NOMO-1 (cell line): ENCODE measurements at regions not wholly inside any gene's neighbourhood (a gene's known extent, or its start where the extent isn't known, plus 50 kb on each side); places are given as distances from the start of the nearest gene placed in this dataset.
"Not testable (repeated sequence)": the region's sequence is repeated elsewhere in the genome, so short reads cannot be mapped to it uniquely, and the experiment has no call there.

ENCODE experiments used
- DNase-seq, 2 experiments: peaks; one replicate each; lab custom pipeline; 2025; ENCODE audit not compliant: unreplicated experiment in 2 of 2; lab: John Stamatoyannopoulos, UW

DNA sequence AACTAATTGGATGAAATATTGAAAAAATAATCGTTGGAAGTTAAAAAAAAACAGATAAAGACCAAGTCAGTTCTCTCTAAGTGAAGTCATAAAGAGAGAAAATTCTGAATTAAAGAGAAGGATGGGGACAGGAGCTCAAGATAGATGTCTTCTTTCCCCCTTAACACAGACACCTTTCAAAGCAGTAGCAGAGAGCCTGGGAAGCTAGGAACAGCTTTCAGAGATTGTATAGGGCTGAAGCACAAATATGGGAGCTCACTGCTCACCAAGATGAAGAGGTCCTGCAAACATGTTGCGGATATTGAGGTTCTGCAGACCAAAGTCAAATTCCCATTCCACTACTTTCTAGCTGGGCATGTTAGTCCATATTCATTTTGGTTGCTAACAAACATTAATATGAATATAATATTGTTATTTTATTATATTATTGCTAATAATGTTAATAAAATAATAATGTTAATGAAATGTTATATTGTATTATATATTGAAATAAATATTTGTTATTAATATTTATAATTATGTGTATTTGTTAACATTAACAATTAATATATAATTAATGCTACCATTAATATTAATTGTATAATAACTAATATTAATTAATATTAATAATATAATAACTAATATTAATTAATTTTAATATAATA is 319.1 kb downstream of the OXSM start:
- DNase-seq = no peak

- DNase-seq = no peak
These were observed 325.0 kb downstream of the OXSM start for GRCh38 chr3:26114851-26115250.

DNA sequence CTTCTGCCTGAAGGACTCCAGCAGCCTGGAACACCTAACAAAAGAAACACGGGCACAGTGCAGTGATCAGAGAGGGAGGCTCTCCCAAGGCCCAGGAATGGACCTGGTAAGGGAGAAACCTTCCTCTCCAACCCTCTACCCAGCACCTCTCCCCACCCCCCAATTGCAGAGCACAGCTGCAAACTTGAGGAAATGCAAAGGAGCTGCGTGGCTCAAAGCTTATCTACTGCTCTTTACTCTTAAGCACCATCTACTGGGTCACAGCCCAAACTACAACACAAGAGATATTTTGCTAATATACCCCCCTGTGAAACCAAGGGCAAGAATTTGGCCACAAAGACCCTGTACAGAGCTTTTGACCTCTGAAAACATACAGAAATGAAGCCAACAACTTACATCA is 328.3 kb downstream of the OXSM start:
- DNase-seq = no peak

DNA sequence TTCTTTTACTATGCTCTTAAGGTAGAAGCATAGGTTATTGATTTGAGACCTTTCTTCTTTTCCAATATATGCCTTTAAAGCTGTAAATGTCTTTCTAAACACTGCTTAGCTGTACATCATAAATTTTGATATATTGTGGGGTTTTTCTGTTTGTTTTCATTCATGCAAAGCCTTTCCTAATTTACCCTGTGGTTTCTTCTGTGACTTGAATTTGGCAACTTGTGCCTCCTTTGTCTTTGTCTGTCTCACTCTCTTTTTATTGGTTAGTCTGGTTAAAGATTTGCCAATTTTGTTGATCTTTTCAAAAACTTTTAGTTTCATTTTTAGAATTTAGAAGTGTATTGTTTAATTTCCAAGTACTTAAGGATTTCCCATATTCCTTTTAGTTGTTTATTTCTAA is 343.1 kb downstream of the OXSM start:
- no peak for DNase-seq

GRCh38 chr3:26141296-26141695 is 351.4 kb downstream of the OXSM start:
- no peak for DNase-seq

GRCh38 chr3:26145769-26146168 is 355.9 kb downstream of the OXSM start:
- no peak for DNase-seq

- DNase-seq = not testable (repeated sequence)
These were observed 367.5 kb downstream of the OXSM start for GRCh38 chr3:26157428-26157827.

DNA sequence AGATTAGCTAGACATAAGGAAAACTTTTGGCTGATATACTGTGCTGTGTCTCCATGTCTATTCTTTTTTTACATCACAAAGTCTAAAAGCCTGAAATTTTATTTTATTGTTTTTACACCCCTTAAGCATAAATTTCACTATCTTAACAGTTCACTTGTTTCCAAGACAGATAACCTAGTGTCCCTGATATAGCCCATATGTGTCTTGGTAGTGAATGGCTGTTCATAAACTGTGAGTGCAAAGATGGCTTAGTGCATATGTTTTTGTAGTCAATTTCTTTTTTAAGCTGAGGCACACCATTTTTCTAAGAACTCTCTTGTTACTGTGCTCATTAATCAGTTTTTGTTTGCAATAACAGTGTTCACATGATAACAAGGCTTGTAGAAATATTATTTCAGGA is 381.1 kb downstream of the OXSM start:
- DNase-seq = no peak

- no peak for DNase-seq
These were observed 401.7 kb downstream of the OXSM start for GRCh38 chr3:26191556-26191955.

GRCh38 chr3:26193558-26193957 is 403.7 kb downstream of the OXSM start:
- DNase-seq = no peak

DNA sequence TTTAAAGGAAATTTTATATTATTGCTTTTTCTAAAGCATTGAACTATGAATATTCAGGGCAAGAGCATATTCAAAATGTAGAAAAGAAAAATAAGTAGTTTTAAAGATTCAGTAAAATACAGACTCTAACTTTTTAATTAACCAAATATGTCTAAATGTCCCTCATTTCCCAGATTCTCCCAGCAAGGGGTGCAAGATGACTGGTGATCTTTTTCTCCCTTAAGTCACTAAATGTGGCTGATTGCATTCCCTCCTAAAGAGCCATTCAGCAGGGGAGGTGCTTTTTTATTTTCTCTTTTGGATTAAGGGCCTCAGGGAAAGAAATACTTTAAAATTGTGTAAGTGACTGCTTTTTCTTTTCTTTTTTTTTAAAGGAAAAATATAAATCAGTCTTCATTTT is 406.9 kb downstream of the OXSM start:
- DNase-seq = no peak

DNA sequence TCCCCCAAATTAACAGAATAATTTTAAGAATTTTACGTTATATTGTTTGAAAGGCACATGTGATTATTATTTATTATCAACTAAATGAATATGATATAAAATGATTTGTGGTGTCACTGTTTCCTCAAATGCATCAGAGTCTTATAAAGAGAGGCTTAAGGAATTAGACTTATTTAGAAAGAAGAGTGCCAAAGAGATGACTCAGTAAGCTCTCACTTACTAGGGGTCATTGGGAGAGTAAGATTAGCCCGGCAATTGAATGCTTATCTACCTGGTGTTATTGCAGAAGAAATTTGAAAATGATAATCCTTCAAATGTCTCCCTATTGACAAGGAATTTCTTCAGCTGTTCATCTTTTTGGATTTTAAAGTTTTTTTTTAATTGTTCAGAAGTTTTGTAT is 408.7 kb downstream of the OXSM start:
- DNase-seq = no peak

DNA sequence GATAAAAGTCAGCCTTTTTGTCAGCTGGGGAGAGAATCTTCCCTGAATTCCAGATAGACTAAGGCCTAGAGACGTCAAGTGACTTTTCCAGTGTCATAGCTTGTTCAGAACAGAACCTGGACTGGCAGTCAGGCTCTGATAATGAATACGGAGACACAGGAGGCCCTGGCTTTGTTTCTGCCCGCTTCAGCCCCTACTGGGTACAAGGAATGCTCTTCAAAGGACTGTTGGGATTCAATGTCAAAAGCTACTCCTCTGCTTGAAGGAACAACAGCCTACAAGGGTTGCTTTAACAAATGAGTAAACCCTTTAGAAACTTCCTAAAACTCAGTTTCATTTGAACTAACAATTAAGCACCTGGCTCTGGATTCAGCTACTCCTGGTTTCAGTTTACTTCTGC is 412.3 kb downstream of the OXSM start:
- no peak for DNase-seq

GRCh38 chr3:26205475-26205874 is 415.6 kb downstream of the OXSM start:
- DNase-seq = no peak

DNA sequence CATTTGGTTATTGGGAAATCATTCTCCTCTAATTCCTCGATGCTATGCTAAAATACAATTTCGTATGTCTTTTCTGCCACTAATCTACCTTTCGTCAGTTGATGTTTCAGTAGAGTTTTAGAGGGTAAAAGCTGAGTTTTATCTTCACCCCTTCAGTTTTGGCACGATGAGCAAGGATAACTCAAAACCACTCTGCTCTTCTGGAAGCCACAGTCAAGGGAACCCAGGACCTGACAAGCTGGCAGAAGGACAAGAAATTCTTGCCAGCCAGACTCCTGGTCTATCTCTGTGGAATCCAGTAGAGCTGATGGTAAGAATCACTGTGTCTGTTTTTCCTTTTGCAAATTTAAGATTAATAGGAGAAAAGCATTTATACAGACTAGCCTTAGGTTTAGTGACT is 414.4 kb upstream of the LRRC3B start:
- no peak for DNase-seq

DNA sequence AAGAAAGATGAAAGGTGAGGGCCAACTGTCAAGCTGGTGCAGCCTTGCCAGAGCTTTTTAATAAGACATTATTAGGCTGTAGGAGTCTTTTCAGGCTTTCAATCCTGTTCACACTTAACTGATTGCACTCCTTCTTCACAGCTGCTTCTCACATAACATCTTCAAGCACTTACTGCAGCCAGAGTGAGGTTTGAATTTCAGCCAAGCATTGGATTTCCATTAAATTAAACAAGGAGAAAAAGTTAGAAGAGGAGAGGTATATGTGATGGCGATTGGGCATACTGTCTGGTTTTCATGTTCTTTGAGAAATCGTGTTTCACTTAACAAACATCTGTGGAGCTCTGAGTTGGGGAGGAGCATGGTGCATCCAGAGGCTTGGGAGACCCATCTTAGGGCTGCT is 392.8 kb upstream of the LRRC3B start:
- no peak for DNase-seq

GRCh38 chr3:26233374-26233773 is 389.2 kb upstream of the LRRC3B start:
- DNase-seq = no peak

DNA sequence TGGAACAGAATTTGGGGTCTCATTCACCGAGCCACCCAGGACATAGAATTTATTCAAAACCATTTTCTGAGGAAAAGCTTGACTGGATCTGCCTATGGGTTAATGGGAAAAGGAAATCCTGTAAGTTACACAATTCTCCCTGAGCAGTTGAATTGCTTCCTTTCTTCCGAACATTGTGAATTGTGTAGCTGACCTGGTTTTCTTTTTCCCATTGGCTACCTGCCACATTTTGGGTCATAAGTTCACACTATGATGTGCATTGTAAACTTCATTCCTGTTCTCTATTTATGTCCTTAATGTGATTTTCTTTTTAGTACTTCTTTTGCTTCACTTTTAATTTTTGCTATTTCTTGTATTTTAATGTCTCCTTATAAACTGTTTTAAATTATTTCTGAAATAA is 386.0 kb upstream of the LRRC3B start:
- no peak for DNase-seq

GRCh38 chr3:26237036-26237682 is 385.4 kb upstream of the LRRC3B start:
- no peak for DNase-seq

- DNase-seq = not testable (repeated sequence)
These were observed 378.0 kb upstream of the LRRC3B start for GRCh38 chr3:26244586-26244985.

DNA sequence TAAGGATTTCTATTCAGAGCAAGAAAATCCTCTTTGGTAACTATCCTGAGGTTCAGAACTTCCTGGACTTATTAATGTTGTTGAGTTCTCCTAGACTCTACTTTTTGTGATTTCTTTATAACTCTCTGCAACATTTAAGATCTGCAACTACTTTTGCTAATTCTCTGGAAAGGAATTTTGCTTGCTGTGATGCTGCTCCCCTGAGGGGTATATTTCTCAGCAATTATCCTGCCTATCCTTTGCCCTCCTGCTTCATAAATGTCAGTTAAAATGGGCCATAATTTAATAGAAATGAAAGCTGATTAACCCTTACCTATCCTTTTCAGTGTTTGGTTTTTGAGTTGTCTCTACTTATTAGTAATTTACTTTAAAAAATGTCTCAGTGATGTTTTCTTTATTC is 377.3 kb upstream of the LRRC3B start:
- no peak for DNase-seq

GRCh38 chr3:26246901-26247300 is 375.7 kb upstream of the LRRC3B start:
- no peak for DNase-seq

DNA sequence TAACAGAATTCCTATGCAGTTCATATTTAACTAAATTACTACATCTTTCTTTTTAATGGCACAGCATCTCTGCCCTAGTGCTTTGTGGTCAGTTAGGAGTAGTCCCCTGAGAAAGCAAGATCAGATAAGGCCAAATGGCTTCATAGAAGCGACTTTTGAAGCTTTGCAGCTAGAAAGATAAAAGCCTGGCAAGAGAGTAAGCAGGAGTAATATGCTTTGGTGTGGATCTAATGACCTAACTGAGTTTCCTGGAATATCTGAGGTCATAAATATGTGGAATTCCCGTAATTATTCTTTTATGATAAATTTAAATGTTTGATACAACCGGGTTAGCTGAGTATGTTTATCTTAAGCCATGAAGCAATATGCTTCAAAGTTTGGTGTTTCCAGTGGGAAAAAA is 374.9 kb upstream of the LRRC3B start:
- DNase-seq = no peak
